Prostate gland (tissue), 2 donors: ENCODE measurements at regions not wholly inside any gene's neighbourhood (a gene's known extent, or its start where the extent isn't known, plus 50 kb on each side); places are given as distances from the start of the nearest gene placed in this dataset.

Source experiments
- POLR2A ChIP-seq: fragments of 450-650 bp; IDR thresholded peaks from one replicate; pipeline ENCODE4 v1.6.1; 2016; ENCODE audit warnings: antibody characterized with exemption, mild to moderate bottlenecking
- POLR2AphosphoS5 ChIP-seq: sonication (generic); formaldehyde crosslinking; IDR thresholded peaks from one replicate; pipeline ENCODE4 v1.6.1; 2017; ENCODE audit warnings: antibody characterized with exemption
- TF ChIP-seq, protein P1 (sequence below), 4 experiments: fragments of 200-600 bp in 2 of 4; fragments of 450-650 bp in 2 of 4; sonication (generic) in 2 of 4; IDR thresholded peaks; 1 replicate in 3 of 4; 2 replicates in 1 of 4; pipeline ENCODE4 v1.5.1; 2016 to 2019; ENCODE audit warnings: antibody characterized with exemption in 4 of 4, mild to moderate bottlenecking in 2 of 4, moderate library complexity in 2 of 4

- TF ChIP-seq, protein P1, sequence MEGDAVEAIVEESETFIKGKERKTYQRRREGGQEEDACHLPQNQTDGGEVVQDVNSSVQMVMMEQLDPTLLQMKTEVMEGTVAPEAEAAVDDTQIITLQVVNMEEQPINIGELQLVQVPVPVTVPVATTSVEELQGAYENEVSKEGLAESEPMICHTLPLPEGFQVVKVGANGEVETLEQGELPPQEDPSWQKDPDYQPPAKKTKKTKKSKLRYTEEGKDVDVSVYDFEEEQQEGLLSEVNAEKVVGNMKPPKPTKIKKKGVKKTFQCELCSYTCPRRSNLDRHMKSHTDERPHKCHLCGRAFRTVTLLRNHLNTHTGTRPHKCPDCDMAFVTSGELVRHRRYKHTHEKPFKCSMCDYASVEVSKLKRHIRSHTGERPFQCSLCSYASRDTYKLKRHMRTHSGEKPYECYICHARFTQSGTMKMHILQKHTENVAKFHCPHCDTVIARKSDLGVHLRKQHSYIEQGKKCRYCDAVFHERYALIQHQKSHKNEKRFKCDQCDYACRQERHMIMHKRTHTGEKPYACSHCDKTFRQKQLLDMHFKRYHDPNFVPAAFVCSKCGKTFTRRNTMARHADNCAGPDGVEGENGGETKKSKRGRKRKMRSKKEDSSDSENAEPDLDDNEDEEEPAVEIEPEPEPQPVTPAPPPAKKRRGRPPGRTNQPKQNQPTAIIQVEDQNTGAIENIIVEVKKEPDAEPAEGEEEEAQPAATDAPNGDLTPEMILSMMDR (IDR thresholded peaks at IDR 0.05), result no peak
- TF ChIP-seq POLR2AphosphoS5 (no peak), POLR2A (no peak)
Measured at GRCh38 chr5:24264547-24264946, 380.2 kb downstream of the CDH10 start.
